ENCODE measurements at regions not wholly inside any gene's neighbourhood (a gene's known extent, or its start where the extent isn't known, plus 50 kb on each side); places are given as distances from the start of the nearest gene placed in this dataset.
A peak's percentile ranks its signal among the peaks of the same experiment; 100 is the strongest.

DNA sequence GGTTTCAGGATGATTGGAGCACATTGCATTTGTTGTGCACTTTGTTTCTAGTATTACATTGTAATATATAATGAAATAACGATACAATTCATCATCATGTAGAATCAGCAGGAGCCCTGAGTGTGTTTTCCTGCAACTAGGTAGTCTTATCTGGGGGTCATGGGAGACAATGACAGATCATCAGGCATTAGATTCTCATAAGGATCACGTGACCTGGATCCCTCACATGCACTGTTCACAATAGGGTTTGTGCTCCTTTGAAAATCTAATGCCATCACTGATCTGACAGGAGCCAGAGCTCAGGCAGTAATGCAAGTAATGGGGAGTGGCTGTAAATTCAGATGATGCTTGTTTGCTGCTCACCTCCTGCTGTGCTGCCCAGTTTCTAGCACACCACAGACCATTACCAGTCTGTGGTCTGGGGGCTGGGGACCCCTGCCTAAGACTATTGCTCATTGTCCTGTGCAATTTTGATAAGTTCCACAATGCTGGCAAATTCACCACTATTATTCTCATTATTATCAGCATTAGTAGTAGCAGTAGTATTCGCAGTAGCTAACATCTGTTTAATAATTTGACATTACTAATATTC is 428.7 kb upstream of the TNP1 start:
- in situ Hi-C loops (cut with HindIII; ENCODE audit: low pct_ligation_motif_present, low sequenced_read_pairs), result no loop called here
- DNase-seq, result no peak
- TF ChIP-seq, protein P1, sequence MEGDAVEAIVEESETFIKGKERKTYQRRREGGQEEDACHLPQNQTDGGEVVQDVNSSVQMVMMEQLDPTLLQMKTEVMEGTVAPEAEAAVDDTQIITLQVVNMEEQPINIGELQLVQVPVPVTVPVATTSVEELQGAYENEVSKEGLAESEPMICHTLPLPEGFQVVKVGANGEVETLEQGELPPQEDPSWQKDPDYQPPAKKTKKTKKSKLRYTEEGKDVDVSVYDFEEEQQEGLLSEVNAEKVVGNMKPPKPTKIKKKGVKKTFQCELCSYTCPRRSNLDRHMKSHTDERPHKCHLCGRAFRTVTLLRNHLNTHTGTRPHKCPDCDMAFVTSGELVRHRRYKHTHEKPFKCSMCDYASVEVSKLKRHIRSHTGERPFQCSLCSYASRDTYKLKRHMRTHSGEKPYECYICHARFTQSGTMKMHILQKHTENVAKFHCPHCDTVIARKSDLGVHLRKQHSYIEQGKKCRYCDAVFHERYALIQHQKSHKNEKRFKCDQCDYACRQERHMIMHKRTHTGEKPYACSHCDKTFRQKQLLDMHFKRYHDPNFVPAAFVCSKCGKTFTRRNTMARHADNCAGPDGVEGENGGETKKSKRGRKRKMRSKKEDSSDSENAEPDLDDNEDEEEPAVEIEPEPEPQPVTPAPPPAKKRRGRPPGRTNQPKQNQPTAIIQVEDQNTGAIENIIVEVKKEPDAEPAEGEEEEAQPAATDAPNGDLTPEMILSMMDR (IDR thresholded peaks at IDR 0.05; ENCODE audit: low read depth, low read length, missing control alignments), result no peak

DNA sequence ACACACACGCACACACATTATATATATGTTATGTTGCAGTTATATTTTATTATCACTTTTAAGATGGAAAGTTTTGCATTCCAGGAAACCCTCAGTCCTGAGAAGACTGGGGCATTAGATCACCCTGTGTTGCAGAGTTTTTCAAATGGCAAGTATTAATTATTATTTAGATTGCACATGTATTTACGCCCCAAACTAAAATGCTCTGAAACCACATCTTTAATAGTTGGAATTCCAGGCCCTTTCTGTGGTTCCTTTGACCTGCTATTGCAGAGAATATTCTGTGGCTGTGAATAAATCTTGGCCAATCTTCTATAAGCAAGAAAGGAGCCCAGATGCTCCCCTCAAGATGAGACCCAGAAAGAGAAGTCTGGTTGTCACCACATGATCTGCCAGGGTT is 427.0 kb upstream of the TNP1 start:
- in situ Hi-C loops (cut with HindIII; ENCODE audit: low pct_ligation_motif_present, low sequenced_read_pairs), result no loop called here

More for the DNA sequence above, 428.7 kb upstream of the TNP1 start:
- Histone ChIP-seq H3K27me3 (replicated peaks) (no peaks in the 10 kb centered on the region), H3K4me3 (ENCODE audit: low read depth, low read length) (no peak overlapping the region), H3K36me3 (replicated peaks) (no peaks in the 10 kb centered on the region), H3K27ac (no peak overlapping the region)

DNA sequence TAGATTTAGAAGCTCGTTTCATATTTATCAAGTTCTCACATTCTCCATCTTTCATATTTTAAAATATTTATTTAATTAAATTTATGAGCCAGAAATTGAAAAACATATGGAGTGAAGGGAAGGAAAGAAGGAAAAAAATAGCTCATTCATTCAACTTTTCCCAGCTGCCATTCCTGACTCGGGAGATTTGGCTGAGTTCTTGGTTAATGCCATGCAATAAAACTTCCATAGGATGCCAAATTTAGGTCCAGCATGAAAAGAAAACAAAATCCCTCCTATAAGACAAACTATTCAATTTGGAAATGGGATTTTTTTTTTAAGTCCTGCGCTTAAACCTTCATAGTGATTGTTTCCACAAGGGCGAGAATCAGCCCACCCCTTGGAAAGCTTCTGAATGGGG is 426.1 kb upstream of the TNP1 start:
- H3K27me3 ChIP-seq (replicated peaks), result no peaks in the 10 kb centered on the region
- TF ChIP-seq, protein P1 (IDR thresholded peaks at IDR 0.05; ENCODE audit: low read depth, low read length, missing control alignments), result no peak
- DNase-seq, result no peak
- no peak overlapping the region for H3K4me3 ChIP-seq (ENCODE audit: low read depth, low read length)
- H3K36me3 ChIP-seq (replicated peaks), result no peaks in the 10 kb centered on the region
- in situ Hi-C loops (cut with HindIII; ENCODE audit: low pct_ligation_motif_present, low sequenced_read_pairs), result no loop called here
- no peak overlapping the region for H3K27ac ChIP-seq

More for the DNA sequence above, 427.0 kb upstream of the TNP1 start:
- TF ChIP-seq, protein P1 (IDR thresholded peaks at IDR 0.05; ENCODE audit: low read depth, low read length, missing control alignments), result no peak
- peak; percentile 36 for DNase-seq
- no peak overlapping the region for H3K27ac ChIP-seq
- no peaks in the 10 kb centered on the region for H3K36me3 ChIP-seq (replicated peaks)
- no peak overlapping the region for H3K4me3 ChIP-seq (ENCODE audit: low read depth, low read length)
- H3K27me3 ChIP-seq (replicated peaks), result no peaks in the 10 kb centered on the region

DNA sequence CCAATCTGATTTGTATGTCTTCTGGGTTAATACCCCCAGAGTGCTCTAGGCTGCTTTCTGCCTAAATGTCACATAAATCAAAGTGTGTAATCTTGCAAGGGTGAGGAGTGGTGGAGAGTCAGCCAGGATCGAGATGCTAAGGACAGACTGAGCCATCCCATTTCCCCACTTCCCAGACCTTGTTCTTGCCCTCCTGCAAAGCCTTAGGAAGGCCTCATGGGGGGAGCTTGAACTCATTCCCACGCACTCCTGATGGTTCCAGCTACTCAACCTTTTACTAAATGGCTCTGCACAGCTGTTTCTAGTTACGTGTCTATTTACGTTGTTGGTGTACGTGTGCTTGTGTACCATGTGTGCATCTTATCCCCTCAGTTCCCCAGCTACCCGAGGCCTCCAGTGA is 423.6 kb upstream of the TNP1 start:
- TF ChIP-seq, protein P1 (IDR thresholded peaks at IDR 0.05; ENCODE audit: low read depth, low read length, missing control alignments), result no peak
- DNase-seq, result no peak
- H3K4me3 ChIP-seq (ENCODE audit: low read depth, low read length), result no peak overlapping the region
- in situ Hi-C loops (cut with HindIII; ENCODE audit: low pct_ligation_motif_present, low sequenced_read_pairs), result no loop called here
- no peaks in the 10 kb centered on the region for H3K27me3 ChIP-seq (replicated peaks)
- H3K27ac ChIP-seq, result no peak overlapping the region
- H3K36me3 ChIP-seq (replicated peaks), result no peaks in the 10 kb centered on the region

DNA sequence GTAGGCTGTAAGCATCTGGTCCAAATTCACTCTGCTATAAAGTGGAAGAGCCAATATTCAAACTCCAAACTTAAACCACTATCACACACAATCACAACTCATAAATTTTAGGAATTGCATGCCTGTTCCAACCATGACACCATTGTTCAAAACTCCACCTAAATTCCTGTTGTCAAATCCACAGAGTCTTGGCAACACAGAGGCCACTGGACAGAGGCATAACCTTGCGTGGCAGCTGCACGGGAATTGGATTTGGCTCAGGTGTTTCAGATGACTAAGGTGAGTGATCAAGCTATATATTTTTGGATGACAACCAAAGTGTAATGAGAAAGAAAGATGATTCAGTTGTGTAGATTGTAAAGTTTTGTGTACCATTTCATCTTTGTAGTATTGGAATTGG is 422.7 kb upstream of the TNP1 start:
- no peaks in the 10 kb centered on the region for H3K36me3 ChIP-seq (replicated peaks)
- no peak overlapping the region for H3K4me3 ChIP-seq (ENCODE audit: low read depth, low read length)
- in situ Hi-C loops (cut with HindIII; ENCODE audit: low pct_ligation_motif_present, low sequenced_read_pairs), result no loop called here
- no peaks in the 10 kb centered on the region for H3K27me3 ChIP-seq (replicated peaks)
- TF ChIP-seq, protein P1 (IDR thresholded peaks at IDR 0.05; ENCODE audit: low read depth, low read length, missing control alignments), result no peak
- no peak for DNase-seq
- H3K27ac ChIP-seq, result no peak overlapping the region

DNA sequence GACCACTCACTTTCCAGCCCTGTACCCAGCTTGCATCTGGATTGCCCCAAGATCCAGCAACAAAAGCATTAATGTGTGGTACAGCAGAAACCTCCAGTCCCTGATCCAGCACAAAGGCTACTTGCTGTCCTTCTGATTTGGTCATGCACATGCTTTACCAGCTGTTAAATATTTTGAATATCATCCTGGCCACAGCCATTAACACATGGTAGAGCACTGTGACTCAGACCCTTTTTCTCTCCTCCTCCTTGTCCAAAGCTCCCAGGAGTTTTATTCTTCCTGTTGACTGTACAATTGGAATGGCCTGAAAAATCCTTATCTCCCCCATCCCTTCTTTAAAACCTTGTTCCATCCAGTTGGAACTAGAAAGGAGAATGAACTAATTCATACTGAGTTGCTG is 419.7 kb upstream of the TNP1 start:
- Histone ChIP-seq H3K27ac (peak overlapping the region; percentile 20), H3K4me3 (ENCODE audit: low read depth, low read length) (no peak overlapping the region), H3K36me3 (replicated peaks) (no peaks in the 10 kb centered on the region), H3K27me3 (replicated peaks) (no peaks in the 10 kb centered on the region)
- TF ChIP-seq, protein P1 (IDR thresholded peaks at IDR 0.05; ENCODE audit: low read depth, low read length, missing control alignments), result no peak
- in situ Hi-C loops (cut with HindIII; ENCODE audit: low pct_ligation_motif_present, low sequenced_read_pairs), result no loop called here
- peak; percentile 86 for DNase-seq

Data from brain microvascular endothelial cell (primary cell).